ENCODE measurements at regions not wholly inside any gene's neighbourhood (a gene's known extent, or its start where the extent isn't known, plus 50 kb on each side); places are given as distances from the start of the nearest gene placed in this dataset.

DNA sequence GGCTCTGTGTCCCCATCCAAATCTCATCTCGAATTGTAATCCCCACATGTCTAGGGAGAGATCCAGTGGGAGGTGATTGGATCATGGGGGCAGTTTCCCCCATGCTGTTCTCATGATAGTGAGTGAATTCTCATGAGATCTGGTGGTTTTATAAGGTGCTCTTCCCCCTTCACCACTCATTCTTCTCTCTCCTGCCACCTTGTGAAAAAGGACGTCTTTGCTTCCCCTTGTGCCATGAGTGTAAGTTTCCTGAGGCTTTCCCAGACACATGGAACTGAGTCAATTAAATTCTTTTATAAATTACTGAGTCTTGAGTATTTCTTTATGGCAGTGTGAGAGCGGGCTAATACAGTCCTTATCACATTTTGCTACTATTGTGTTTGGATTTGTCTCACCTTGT lies 177.6 kb upstream of the SLC39A10 start:
- ChIA-PET POLR2A (no interaction called here), CTCF (no interaction called here)
- no peaks in the 10 kb centered on the region for H3K9me3 ChIP-seq (ENCODE audit: control insufficient read depth, insufficient read depth, low read depth, low read length)

DNA sequence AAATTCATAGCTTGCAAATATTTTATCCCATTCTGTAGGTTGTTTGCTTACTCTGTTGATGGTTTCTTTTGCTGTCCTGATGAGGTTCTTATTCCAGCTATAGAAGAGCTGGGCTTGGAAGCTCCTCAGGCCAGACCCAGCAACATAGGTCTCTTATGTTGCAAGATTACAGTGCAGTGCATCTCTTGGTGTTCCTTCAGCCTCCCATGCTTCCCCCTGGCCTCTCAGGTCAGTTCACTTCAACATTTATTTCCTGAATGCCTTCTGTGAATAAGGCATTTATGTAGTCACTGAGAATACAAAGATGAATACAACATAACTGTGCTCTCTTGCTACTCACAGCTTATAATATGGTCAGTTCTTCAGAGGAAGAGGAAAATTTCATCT lies 179.0 kb upstream of the SLC39A10 start:
- Histone ChIP-seq H3K9me3 (ENCODE audit: control insufficient read depth, insufficient read depth, low read depth, low read length) (no peaks in the 10 kb centered on the region), H3K4me1 (ENCODE audit: control insufficient read depth, insufficient read depth, low read length) (no peaks in the 10 kb centered on the region), H3K36me3 (ENCODE audit: control insufficient read depth in 2 of 2, insufficient read depth in 1 of 2, low read length in 2 of 2) (no peaks in the 10 kb centered on the region), H3K27ac (ENCODE audit: extremely low read depth, low read depth, low read length) (no peak overlapping the region), H3K4me3 (ENCODE audit: low read depth, low read length) (no peak overlapping the region)
- TF ChIP-seq, protein P1, sequence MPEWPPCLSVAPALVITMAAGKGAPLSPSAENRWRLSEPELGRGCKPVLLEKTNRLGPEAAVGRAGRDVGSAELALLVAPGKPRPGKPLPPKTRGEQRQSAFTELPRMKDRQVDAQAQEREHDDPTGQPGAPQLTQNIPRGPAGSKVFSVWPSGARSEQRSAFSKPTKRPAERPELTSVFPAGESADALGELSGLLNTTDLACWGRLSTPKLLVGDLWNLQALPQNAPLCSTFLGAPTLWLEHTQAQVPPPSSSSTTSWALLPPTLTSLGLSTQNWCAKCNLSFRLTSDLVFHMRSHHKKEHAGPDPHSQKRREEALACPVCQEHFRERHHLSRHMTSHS (tag by site-specific recombination; IDR thresholded peaks at IDR 0.05) = no peak
- TF ChIP-seq ZNF843 (tag by site-specific recombination; IDR thresholded peaks at IDR 0.05) (no peak), ZXDB (tag by site-specific recombination; IDR thresholded peaks at IDR 0.05) (no peak), ZNF621 (tag by site-specific recombination; IDR thresholded peaks at IDR 0.05) (no peak), HOXA7 (CRISPR knock-in tag; IDR thresholded peaks at IDR 0.05; ENCODE audit: borderline replicate concordance) (no peak), TRIM28 (IDR thresholded peaks at IDR 0.05; ENCODE audit: borderline replicate concordance, low read length) (no peak), MYNN (tag by site-specific recombination; IDR thresholded peaks at IDR 0.05; ENCODE audit: borderline replicate concordance) (no peak), ZNF623 (tag by site-specific recombination; IDR thresholded peaks at IDR 0.05) (no peak), ZNF394 (tag by site-specific recombination; IDR thresholded peaks at IDR 0.05; ENCODE audit: borderline replicate concordance) (no peak), ZNF335 (tag by site-specific recombination; conservative IDR thresholded peaks at IDR 0.05) (no peak), ZNF529 (tag by site-specific recombination; IDR thresholded peaks at IDR 0.05; ENCODE audit: insufficient replicate concordance) (no peak), ZSCAN16 (tag by site-specific recombination; IDR thresholded peaks at IDR 0.05) (no peak), ZNF341 (tag by site-specific recombination; IDR thresholded peaks at IDR 0.05; ENCODE audit: low read depth) (no peak)
- TF ChIP-seq, protein P2, sequence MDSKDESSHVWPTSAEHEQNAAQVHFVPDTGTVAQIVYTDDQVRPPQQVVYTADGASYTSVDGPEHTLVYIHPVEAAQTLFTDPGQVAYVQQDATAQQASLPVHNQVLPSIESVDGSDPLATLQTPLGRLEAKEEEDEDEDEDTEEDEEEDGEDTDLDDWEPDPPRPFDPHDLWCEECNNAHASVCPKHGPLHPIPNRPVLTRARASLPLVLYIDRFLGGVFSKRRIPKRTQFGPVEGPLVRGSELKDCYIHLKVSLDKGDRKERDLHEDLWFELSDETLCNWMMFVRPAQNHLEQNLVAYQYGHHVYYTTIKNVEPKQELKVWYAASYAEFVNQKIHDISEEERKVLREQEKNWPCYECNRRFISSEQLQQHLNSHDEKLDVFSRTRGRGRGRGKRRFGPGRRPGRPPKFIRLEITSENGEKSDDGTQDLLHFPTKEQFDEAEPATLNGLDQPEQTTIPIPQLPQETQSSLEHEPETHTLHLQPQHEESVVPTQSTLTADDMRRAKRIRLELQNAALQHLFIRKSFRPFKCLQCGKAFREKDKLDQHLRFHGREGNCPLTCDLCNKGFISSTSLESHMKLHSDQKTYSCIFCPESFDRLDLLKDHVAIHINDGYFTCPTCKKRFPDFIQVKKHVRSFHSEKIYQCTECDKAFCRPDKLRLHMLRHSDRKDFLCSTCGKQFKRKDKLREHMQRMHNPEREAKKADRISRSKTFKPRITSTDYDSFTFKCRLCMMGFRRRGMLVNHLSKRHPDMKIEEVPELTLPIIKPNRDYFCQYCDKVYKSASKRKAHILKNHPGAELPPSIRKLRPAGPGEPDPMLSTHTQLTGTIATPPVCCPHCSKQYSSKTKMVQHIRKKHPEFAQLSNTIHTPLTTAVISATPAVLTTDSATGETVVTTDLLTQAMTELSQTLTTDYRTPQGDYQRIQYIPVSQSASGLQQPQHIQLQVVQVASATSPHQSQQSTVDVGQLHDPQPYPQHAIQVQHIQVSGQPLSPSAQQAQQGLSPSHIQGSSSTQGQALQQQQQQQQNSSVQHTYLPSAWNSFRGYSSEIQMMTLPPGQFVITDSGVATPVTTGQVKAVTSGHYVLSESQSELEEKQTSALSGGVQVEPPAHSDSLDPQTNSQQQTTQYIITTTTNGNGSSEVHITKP (tag by site-specific recombination; IDR thresholded peaks at IDR 0.05) = no peak
- TF ChIP-seq, protein P3, sequence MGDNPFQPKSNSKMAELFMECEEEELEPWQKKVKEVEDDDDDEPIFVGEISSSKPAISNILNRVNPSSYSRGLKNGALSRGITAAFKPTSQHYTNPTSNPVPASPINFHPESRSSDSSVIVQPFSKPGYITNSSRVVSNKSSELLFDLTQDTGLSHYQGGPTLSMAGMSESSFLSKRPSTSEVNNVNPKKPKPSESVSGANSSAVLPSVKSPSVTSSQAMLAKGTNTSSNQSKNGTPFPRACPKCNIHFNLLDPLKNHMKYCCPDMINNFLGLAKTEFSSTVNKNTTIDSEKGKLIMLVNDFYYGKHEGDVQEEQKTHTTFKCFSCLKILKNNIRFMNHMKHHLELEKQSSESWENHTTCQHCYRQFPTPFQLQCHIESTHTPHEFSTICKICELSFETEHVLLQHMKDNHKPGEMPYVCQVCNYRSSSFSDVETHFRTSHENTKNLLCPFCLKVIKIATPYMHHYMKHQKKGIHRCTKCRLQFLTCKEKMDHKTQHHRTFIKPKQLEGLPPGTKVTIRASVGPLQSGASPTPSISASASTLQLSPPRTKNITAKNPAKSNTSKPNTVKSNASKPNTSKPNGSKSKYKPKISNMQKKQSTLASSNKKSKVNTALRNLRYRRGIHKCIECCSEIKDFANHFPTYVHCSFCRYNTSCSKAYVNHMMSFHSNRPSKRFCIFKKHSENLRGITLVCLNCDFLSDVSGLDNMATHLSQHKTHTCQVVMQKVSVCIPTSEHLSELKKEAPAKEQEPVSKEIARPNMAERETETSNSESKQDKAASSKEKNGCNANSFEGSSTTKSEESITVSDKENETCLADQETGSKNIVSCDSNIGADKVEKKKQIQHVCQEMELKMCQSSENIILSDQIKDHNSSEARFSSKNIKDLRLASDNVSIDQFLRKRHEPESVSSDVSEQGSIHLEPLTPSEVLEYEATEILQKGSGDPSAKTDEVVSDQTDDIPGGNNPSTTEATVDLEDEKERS (tag by site-specific recombination; IDR thresholded peaks at IDR 0.05) = no peak
- ChIA-PET CTCF (no interaction called here), POLR2A (no interaction called here)

More for the DNA sequence above, 177.6 kb upstream of the SLC39A10 start:
- no peaks in the 10 kb centered on the region for H3K4me1 ChIP-seq (ENCODE audit: control insufficient read depth, insufficient read depth, low read length)
- no peak overlapping the region for H3K27ac ChIP-seq (ENCODE audit: extremely low read depth, low read depth, low read length)
- H3K36me3 ChIP-seq (ENCODE audit: control insufficient read depth in 2 of 2, insufficient read depth in 1 of 2, low read length in 2 of 2) = no peaks in the 10 kb centered on the region
- TF ChIP-seq, protein P4, sequence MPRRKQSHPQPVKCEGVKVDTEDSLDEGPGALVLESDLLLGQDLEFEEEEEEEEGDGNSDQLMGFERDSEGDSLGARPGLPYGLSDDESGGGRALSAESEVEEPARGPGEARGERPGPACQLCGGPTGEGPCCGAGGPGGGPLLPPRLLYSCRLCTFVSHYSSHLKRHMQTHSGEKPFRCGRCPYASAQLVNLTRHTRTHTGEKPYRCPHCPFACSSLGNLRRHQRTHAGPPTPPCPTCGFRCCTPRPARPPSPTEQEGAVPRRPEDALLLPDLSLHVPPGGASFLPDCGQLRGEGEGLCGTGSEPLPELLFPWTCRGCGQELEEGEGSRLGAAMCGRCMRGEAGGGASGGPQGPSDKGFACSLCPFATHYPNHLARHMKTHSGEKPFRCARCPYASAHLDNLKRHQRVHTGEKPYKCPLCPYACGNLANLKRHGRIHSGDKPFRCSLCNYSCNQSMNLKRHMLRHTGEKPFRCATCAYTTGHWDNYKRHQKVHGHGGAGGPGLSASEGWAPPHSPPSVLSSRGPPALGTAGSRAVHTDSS (tag by site-specific recombination; IDR thresholded peaks at IDR 0.05) = no peak
- TF ChIP-seq ZNF658 (tag by site-specific recombination; IDR thresholded peaks at IDR 0.05) (no peak), ZNF660 (tag by site-specific recombination; IDR thresholded peaks at IDR 0.05) (no peak), ZNF404 (tag by site-specific recombination; IDR thresholded peaks at IDR 0.05) (no peak), ZNF175 (tag by site-specific recombination; IDR thresholded peaks at IDR 0.05) (no peak)
- H3K4me3 ChIP-seq (ENCODE audit: low read depth, low read length) = no peak overlapping the region
